RWPE1 (cell line): ENCODE measurements at regions not wholly inside any gene's neighbourhood (a gene's known extent, or its start where the extent isn't known, plus 50 kb on each side); places are given as distances from the start of the nearest gene placed in this dataset.

Experiments used
- CTCF ChIA-PET: fragments of 350-600 bp; sonication (Branson Sonifier 250); formaldehyde crosslinking; extraction: SDS; loops from one replicate; lab custom pipeline; 2021; lab: Yijun Ruan, JAX
- POLR2A ChIA-PET: fragments of 400-600 bp; formaldehyde crosslinking; extraction: SDS; loops from one replicate; lab custom pipeline; 2020; ENCODE audit warnings: antibody characterized with exemption; ENCODE audit not compliant: low non-redundant PET; lab: Yijun Ruan, JAX
- DNase-seq: peaks from one replicate; pipeline ENCODE4 v3.0.0; 2012; ENCODE audit warnings: low spot score
- H3K27ac ChIP-seq: fragments of 450-650 bp; 2 replicates; pipeline ENCODE4 v1.5.1; 2017
- TF ChIP-seq, protein P1 (sequence below): fragments of 450-650 bp; conservative IDR thresholded peaks from 2 replicates; pipeline ENCODE4 v1.5.1; 2017; ENCODE audit warnings: low read depth, mild to moderate bottlenecking

- TF ChIP-seq, protein P1, sequence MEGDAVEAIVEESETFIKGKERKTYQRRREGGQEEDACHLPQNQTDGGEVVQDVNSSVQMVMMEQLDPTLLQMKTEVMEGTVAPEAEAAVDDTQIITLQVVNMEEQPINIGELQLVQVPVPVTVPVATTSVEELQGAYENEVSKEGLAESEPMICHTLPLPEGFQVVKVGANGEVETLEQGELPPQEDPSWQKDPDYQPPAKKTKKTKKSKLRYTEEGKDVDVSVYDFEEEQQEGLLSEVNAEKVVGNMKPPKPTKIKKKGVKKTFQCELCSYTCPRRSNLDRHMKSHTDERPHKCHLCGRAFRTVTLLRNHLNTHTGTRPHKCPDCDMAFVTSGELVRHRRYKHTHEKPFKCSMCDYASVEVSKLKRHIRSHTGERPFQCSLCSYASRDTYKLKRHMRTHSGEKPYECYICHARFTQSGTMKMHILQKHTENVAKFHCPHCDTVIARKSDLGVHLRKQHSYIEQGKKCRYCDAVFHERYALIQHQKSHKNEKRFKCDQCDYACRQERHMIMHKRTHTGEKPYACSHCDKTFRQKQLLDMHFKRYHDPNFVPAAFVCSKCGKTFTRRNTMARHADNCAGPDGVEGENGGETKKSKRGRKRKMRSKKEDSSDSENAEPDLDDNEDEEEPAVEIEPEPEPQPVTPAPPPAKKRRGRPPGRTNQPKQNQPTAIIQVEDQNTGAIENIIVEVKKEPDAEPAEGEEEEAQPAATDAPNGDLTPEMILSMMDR = no peak
- no peak for DNase-seq
- H3K27ac ChIP-seq = no peak overlapping the region
- ChIA-PET CTCF (no interaction called here), POLR2A (no interaction called here)
These were observed 483.3 kb downstream of the ARHGEF28 start for GRCh38 chr5:74109344-74109743.

DNA sequence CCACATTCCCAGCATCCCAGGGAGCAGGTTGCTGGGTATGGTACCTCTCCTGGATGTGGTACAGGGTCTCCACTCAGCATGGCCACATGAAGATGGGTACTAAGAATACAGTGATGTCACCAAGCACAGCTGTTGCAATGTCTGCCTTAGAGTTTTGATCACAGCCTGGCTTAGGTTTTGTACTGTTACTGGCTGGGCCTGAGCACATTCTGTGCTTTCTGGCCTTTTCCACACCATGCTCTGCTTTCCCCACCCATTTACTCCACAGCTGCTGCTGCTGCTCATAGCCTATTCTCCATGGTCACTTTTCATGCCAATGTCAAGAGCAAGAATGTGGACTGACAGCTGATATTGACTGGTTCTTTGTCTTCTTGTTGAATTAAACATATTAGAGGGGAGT, 481.9 kb downstream of the ARHGEF28 start:
- no peak overlapping the region for H3K27ac ChIP-seq
- no peak for DNase-seq
- TF ChIP-seq, protein P1 = no peak
- ChIA-PET CTCF (interaction anchor here (1.1 kb wide), 1 partner anchor 10 kb away, joined by 3 read pairs; no protein-coding TSS in a partner anchor), POLR2A (no interaction called here)

- no peak overlapping the region for H3K27ac ChIP-seq
- no peak for DNase-seq
- TF ChIP-seq, protein P1 = no peak
- POLR2A ChIA-PET = no interaction called here
- CTCF ChIA-PET = no interaction called here
These were observed 479.3 kb downstream of the ARHGEF28 start for GRCh38 chr5:74105126-74105780.

DNA sequence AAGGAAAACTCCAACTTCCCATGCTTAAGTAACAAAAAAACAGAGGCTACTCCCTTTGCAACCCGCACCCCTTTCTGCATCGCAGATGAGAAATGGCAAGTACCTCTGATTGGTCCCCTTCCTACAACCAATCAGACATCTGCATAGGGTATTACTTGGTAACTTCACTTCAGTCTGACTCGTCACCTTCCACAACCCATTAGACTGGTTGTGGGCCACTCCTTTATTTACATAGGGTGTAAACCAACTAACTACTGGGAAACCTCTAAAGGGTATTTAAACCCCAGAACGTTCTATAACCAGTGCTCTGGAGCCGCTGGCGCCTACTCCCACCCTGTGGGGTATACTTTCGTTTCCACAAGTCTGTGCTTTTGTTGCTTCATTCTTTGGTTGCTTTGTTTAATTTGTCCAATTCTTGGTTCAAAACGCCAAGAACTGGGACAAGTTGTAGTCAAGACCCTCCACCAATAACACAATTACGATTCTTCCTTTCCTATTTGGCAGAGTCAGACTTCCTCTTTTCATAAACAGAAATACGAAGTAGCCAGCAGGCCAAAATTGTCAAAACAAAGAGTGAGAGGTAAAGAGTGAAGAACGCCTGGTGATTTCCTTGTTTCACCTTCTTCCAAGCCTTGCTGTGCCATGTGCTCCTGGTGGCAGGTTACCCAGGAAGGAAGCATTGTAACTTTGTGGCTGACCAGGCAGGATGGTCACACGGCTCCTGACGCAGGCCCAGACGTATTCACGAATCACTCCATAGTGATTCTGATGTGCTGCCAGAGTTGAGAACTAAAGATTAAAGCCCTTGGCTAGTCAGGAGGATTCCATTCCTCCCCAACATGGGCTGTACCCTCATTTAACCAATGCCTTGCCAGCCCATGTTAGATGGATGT, 477.4 kb downstream of the ARHGEF28 start:
- TF ChIP-seq, protein P1 = no peak
- CTCF ChIA-PET = no interaction called here
- POLR2A ChIA-PET = no interaction called here
- H3K27ac ChIP-seq = no peak overlapping the region
- peak; percentile 18 for DNase-seq

- POLR2A ChIA-PET = no interaction called here
- TF ChIP-seq, protein P1 = no peak
- CTCF ChIA-PET = interaction anchor here (0.7 kb wide), 1 partner anchor 1697 kb away, joined by 8 read pairs; no protein-coding TSS in a partner anchor
- no peak for DNase-seq
- no peak overlapping the region for H3K27ac ChIP-seq
These were observed 474.3 kb downstream of the ARHGEF28 start for GRCh38 chr5:74100268-74100665.

DNA sequence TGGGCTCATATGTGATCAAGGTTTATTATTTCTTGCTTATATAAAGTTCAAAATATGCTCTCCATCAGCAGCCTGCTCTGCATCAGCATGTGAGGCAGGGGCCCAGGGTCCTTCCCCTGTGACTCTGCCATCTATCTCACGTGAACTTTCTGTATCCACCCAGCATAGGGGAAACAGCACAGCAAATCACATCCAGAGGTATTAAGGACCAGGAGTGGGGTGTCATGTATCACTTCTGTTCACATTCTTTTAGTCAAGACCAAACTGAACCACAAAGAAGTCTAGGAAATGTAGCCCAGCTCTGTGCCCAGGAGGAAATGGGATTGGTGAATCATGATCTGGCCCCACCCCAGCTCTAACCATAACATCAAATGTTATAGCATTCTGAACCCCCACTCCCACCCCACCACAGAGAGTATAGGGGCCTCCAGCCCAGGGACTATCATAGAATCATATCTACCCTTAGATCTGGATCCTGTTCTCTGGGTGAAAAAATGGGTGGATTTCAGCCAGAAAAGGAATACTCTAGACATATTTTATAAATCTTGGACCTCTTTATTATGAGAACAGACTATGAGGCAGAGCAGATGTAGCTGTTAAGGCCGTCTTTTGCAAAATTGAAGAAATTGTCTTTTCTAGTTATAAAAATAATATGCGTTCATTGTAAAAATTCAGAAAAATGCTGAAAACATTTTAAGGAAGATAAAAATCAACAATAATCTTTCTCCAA, 473.7 kb downstream of the ARHGEF28 start:
- POLR2A ChIA-PET = no interaction called here
- no peak for DNase-seq
- CTCF ChIA-PET = interaction anchor here (0.6 kb wide), 1 partner anchor 38 kb away, joined by 3 read pairs; no protein-coding TSS in a partner anchor
- no peak overlapping the region for H3K27ac ChIP-seq
- TF ChIP-seq, protein P1 = no peak
